GM23338 (cell line): ENCODE measurements at regions not wholly inside any gene's neighbourhood (a gene's known extent, or its start where the extent isn't known, plus 50 kb on each side); places are given as distances from the start of the nearest gene placed in this dataset.

Experiments used
- ATAC-seq: fragments of 200-7000 bp; cut with Tn5 transposase; 3 replicates; pipeline ENCODE4 v1.9.1; 2020
- DNase-seq: peaks from one replicate; pipeline ENCODE4 v3.0.0-alpha.2; 2015; ENCODE audit warnings: low spot score
- H2AFZ ChIP-seq: fragments of 200-600 bp; sonication (generic); 2 replicates; pipeline ENCODE4 v1.8.0; 2016; ENCODE audit warnings: antibody characterized with exemption, mild to moderate bottlenecking, moderate library complexity
- H3F3A ChIP-seq: fragments of 200-600 bp; sonication (generic); replicated peaks from 2 replicates; pipeline ENCODE4 v1.8.0; 2017; ENCODE audit warnings: antibody characterized with exemption, mixed run types, low read depth
- H3K27ac ChIP-seq: fragments of 200-600 bp; sonication (generic); 2 replicates; pipeline ENCODE4 v1.6.1; 2016; ENCODE audit warnings: low read depth
- H3K27me3 ChIP-seq: fragments of 200-600 bp; sonication (generic); 2 replicates; pipeline ENCODE4 v1.8.0; 2016; ENCODE audit warnings: mild to moderate bottlenecking, mixed run types, moderate library complexity; ENCODE audit not compliant: insufficient read depth
- H3K36me3 ChIP-seq: fragments of 200-600 bp; sonication (generic); 2 replicates; pipeline ENCODE4 v1.8.0; 2016; ENCODE audit warnings: mild to moderate bottlenecking; ENCODE audit not compliant: insufficient read depth
- H3K4me1 ChIP-seq: fragments of 200-600 bp; sonication (generic); 2 replicates; pipeline ENCODE4 v1.8.0; 2016; ENCODE audit warnings: mild to moderate bottlenecking, moderate library complexity; ENCODE audit not compliant: insufficient read depth
- H3K4me2 ChIP-seq: fragments of 200-600 bp; sonication (generic); 2 replicates; pipeline ENCODE4 v1.7.1; 2017; ENCODE audit warnings: mixed run types
- H3K4me3 ChIP-seq: fragments of 200-600 bp; sonication (generic); 2 replicates; pipeline ENCODE4 v1.6.1; 2016; ENCODE audit warnings: mixed run types
- H3K79me2 ChIP-seq: fragments of 200-600 bp; sonication (generic); replicated peaks from 2 replicates; pipeline ENCODE4 v1.8.0; 2017; ENCODE audit warnings: mild to moderate bottlenecking; ENCODE audit not compliant: insufficient read depth
- H3K9me2 ChIP-seq: fragments of 200-600 bp; sonication (generic); 2 replicates; pipeline ENCODE4 v1.8.0; 2017; ENCODE audit not compliant: insufficient read depth
- H4K20me1 ChIP-seq: fragments of 200-600 bp; sonication (generic); replicated peaks from 2 replicates; pipeline ENCODE4 v1.8.0; 2017; ENCODE audit warnings: mild to moderate bottlenecking; ENCODE audit not compliant: insufficient read depth
- H3K27ac Mint-ChIP-seq: 2 replicates; pipeline ENCODE4 v1.8.0; 2020; ENCODE audit warnings: inconsistent platforms, mild to moderate bottlenecking, moderate library complexity, mixed read lengths
- H3K27me3 Mint-ChIP-seq: 3 replicates; pipeline ENCODE4 v1.8.0; 2022; ENCODE audit warnings: low read depth, mild to moderate bottlenecking, moderate library complexity, mixed read lengths, inconsistent platforms; ENCODE audit not compliant: insufficient read depth, poor library complexity
- H3K36me3 Mint-ChIP-seq: 3 replicates; pipeline ENCODE4 v1.8.0; 2021; ENCODE audit warnings: low read depth, mild to moderate bottlenecking, inconsistent platforms, moderate library complexity, mixed read lengths
- H3K4me1 Mint-ChIP-seq: 3 replicates; pipeline ENCODE4 v1.8.0; 2020; ENCODE audit warnings: mild to moderate bottlenecking, inconsistent platforms, mixed read lengths
- H3K4me3 Mint-ChIP-seq: 3 replicates; pipeline ENCODE4 v1.8.0; 2021; ENCODE audit warnings: moderate library complexity, mild to moderate bottlenecking, inconsistent platforms, mixed read lengths
- H3K9me3 Mint-ChIP-seq: 3 replicates; pipeline ENCODE4 v1.8.0; 2020; ENCODE audit warnings: moderate library complexity, mild to moderate bottlenecking, inconsistent platforms, mixed read lengths
- CREB1 ChIP-seq: fragments of 250-450 bp; sonication (Bioruptor Pico); IDR thresholded peaks from 2 replicates; pipeline ENCODE4 v1.5.0; 2020; ENCODE audit warnings: low read depth, mild to moderate bottlenecking, moderate library complexity
- CTCF ChIP-seq, 2 experiments: fragments of 200-600 bp in 1 of 2; sonication (generic) in 1 of 2; conservative IDR thresholded peaks; 2 replicates each; pipeline versions ENCODE4 v1.5.1 to v1.6.1; 2016 to 2017; ENCODE audit warnings: antibody characterized with exemption in 2 of 2, low read depth in 2 of 2, mild to moderate bottlenecking in 2 of 2, moderate library complexity in 1 of 2
- ETS1 ChIP-seq: IDR thresholded peaks from 2 replicates; pipeline ENCODE4 v1.6.1; 2016; ENCODE audit warnings: antibody characterized with exemption
- EZH2phosphoT487 ChIP-seq: fragments of 200-600 bp; sonication (generic); IDR thresholded peaks from one replicate; pipeline ENCODE4 v1.8.1; 2018; ENCODE audit warnings: antibody characterized with exemption; ENCODE audit not compliant: unreplicated experiment
- JUNB ChIP-seq: IDR thresholded peaks from one replicate; pipeline ENCODE4 v1.6.1; 2016; ENCODE audit warnings: antibody characterized with exemption; ENCODE audit not compliant: unreplicated experiment
- NANOG ChIP-seq: IDR thresholded peaks from 2 replicates; pipeline ENCODE4 v1.6.1; 2016; ENCODE audit warnings: antibody characterized with exemption, borderline replicate concordance
- POLR2AphosphoS5 ChIP-seq: IDR thresholded peaks from 2 replicates; pipeline ENCODE4 v1.6.1; 2016; ENCODE audit warnings: antibody characterized with exemption, low read depth
- REST ChIP-seq: IDR thresholded peaks from one replicate; pipeline ENCODE4 v1.6.1; 2018; ENCODE audit warnings: antibody characterized with exemption; ENCODE audit not compliant: unreplicated experiment
- STAT1 ChIP-seq: IDR thresholded peaks from one replicate; pipeline ENCODE4 v1.6.1; 2016; ENCODE audit warnings: antibody characterized with exemption; ENCODE audit not compliant: unreplicated experiment
- ZNF114 ChIP-seq: fragments of 250-450 bp; sonication (Bioruptor Pico); IDR thresholded peaks from 2 replicates; pipeline ENCODE4 v1.5.0; 2020; ENCODE audit warnings: mild to moderate bottlenecking, moderate library complexity
- ZNF462 ChIP-seq: fragments of 250-450 bp; sonication (Bioruptor Pico); IDR thresholded peaks from 2 replicates; pipeline ENCODE4 v1.5.0; 2020; ENCODE audit warnings: mild to moderate bottlenecking, moderate library complexity

- Mint-ChIP-seq H3K27ac (no peak overlapping the region), H3K4me3 (no peak overlapping the region), H3K36me3 (no peaks in the 10 kb centered on the region), H3K4me1 (peaks cover 13% of the 10 kb centered on the region), H3K9me3 (no peaks in the 10 kb centered on the region), H3K27me3 (no peaks in the 10 kb centered on the region)
- no peak for TF ChIP-seq CREB1 (CRISPR knock-in tag)
- TF ChIP-seq ETS1: no peak
- no peak for TF ChIP-seq EZH2phosphoT487
- no peak for TF ChIP-seq POLR2AphosphoS5
- TF ChIP-seq CTCF (conservative IDR thresholded peaks at IDR 0.05; ENCODE audit: low read depth in 2 of 2): no peak
- no peak for TF ChIP-seq JUNB
- TF ChIP-seq ZNF114 (CRISPR knock-in tag): no peak
- TF ChIP-seq NANOG: no peak
- no peak for TF ChIP-seq ZNF462 (CRISPR knock-in tag)
- no peak for TF ChIP-seq REST
- TF ChIP-seq STAT1: no peak
- Histone ChIP-seq H3K9me2 (no peaks in the 10 kb centered on the region), H4K20me1 (no peaks in the 10 kb centered on the region), H3K4me1 (peaks cover 4% of the 10 kb centered on the region; the same call in 1 of the 2 replicates), H3F3A (no peaks in the 10 kb centered on the region), H3K79me2 (no peaks in the 10 kb centered on the region), H3K4me2 (no peak overlapping the region), H3K36me3 (no peaks in the 10 kb centered on the region), H3K27ac (no peak overlapping the region), H3K27me3 (no peaks in the 10 kb centered on the region), H3K4me3 (no peak overlapping the region), H2AFZ (no peak overlapping the region)
- ATAC-seq (no peak), DNase-seq (no peak)
These were observed 450.0 kb downstream of the PMP22 start for GRCh38 chr17:14815079-14815478.
